ENCODE measurements at regions not wholly inside any gene's neighbourhood (a gene's known extent, or its start where the extent isn't known, plus 50 kb on each side); places are given as distances from the start of the nearest gene placed in this dataset.
"Not testable (repeated sequence)": the region's sequence is repeated elsewhere in the genome, so short reads cannot be mapped to it uniquely, and the experiment has no call there.

GRCh38 chr4:123007679-123008078, 85.3 kb upstream of the NUDT6 start:
- no peaks in the 10 kb centered on the region for H3K9me3 ChIP-seq (ENCODE audit: insufficient read depth, low read length)
- H3K36me3 ChIP-seq (replicated peaks; ENCODE audit: low read depth, low read length), result peaks cover 6% of the 10 kb centered on the region
- no peak overlapping the region for H3K9ac ChIP-seq (ENCODE audit: low read length)
- TF ChIP-seq EZH2phosphoT487 (IDR thresholded peaks at IDR 0.05; ENCODE audit: low read depth) (no peak), CTCF (IDR thresholded peaks at IDR 0.05; ENCODE audit: low read depth, low read length) (no peak)
- no peak overlapping the region for H2AFZ ChIP-seq (ENCODE audit: low read depth, low read length)
- no peak overlapping the region for H3K4me3 ChIP-seq (ENCODE audit: low read length)
- H4K20me1 ChIP-seq (ENCODE audit: insufficient read depth, low read length), result no peaks in the 10 kb centered on the region
- no peaks in the 10 kb centered on the region for H3K27me3 ChIP-seq (ENCODE audit: low read depth, low read length)
- no peaks in the 10 kb centered on the region for H3K79me2 ChIP-seq (ENCODE audit: low read length)
- H3K27ac ChIP-seq (ENCODE audit: low read length), result no peak overlapping the region
- H3K4me2 ChIP-seq (ENCODE audit: low read length), result no peak overlapping the region
- no peaks in the 10 kb centered on the region for H3K4me1 ChIP-seq (ENCODE audit: low read length)

- H3K27me3 ChIP-seq (ENCODE audit: low read depth, low read length); H2AFZ ChIP-seq (ENCODE audit: low read depth, low read length); H3K36me3 ChIP-seq (replicated peaks; ENCODE audit: low read depth, low read length); H3K27ac ChIP-seq (ENCODE audit: low read length); H3K4me2 ChIP-seq (ENCODE audit: low read length); H3K9ac ChIP-seq (ENCODE audit: low read length); H3K4me3 ChIP-seq (ENCODE audit: low read length); H3K79me2 ChIP-seq (ENCODE audit: low read length); H3K9me3 ChIP-seq (ENCODE audit: insufficient read depth, low read length); H3K4me1 ChIP-seq (ENCODE audit: low read length); H4K20me1 ChIP-seq (ENCODE audit: insufficient read depth, low read length): not testable (repeated sequence)
These were observed 90.0 kb upstream of the NUDT6 start for GRCh38 chr4:123012416-123012815.

DNA sequence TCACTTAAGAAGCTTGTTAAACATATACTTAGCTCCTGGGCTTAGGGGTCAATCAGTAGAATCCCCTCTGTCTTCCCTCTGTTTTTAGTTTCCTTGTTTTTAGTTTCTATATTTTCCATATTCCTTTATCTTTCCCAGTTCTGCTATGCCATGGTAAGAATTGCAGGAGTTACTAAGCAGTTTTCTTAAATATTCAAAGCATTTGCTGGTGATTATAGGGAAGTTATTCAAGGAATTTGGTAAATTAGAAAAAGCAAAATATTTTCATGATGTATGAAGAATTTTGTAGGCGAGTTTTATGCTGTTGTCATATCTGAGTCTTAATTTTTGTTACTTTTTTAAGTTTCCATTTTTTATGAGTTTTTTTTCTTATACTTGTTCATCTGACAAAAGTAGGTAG, 91.6 kb upstream of the NUDT6 start:
- H2AFZ ChIP-seq (ENCODE audit: low read depth, low read length), result no peak overlapping the region
- TF ChIP-seq CTCF (IDR thresholded peaks at IDR 0.05; ENCODE audit: low read depth, low read length) (no peak), EZH2phosphoT487 (IDR thresholded peaks at IDR 0.05; ENCODE audit: low read depth) (no peak)
- no peak overlapping the region for H3K4me3 ChIP-seq (ENCODE audit: low read length)
- peaks cover 6% of the 10 kb centered on the region for H3K36me3 ChIP-seq (replicated peaks; ENCODE audit: low read depth, low read length)
- no peaks in the 10 kb centered on the region for H3K27me3 ChIP-seq (ENCODE audit: low read depth, low read length)
- H3K79me2 ChIP-seq (ENCODE audit: low read length), result no peaks in the 10 kb centered on the region
- H3K27ac ChIP-seq (ENCODE audit: low read length), result no peak overlapping the region
- no peak overlapping the region for H3K4me2 ChIP-seq (ENCODE audit: low read length)
- H3K9ac ChIP-seq (ENCODE audit: low read length), result no peak overlapping the region
- H3K9me3 ChIP-seq (ENCODE audit: insufficient read depth, low read length), result no peaks in the 10 kb centered on the region
- H3K4me1 ChIP-seq (ENCODE audit: low read length), result no peaks in the 10 kb centered on the region
- H4K20me1 ChIP-seq (ENCODE audit: insufficient read depth, low read length), result no peaks in the 10 kb centered on the region

- Histone ChIP-seq H4K20me1 (ENCODE audit: insufficient read depth, low read length) (no peaks in the 10 kb centered on the region), H2AFZ (ENCODE audit: low read depth, low read length) (no peak overlapping the region), H3K79me2 (ENCODE audit: low read length) (no peaks in the 10 kb centered on the region), H3K9ac (ENCODE audit: low read length) (no peak overlapping the region), H3K36me3 (replicated peaks; ENCODE audit: low read depth, low read length) (peaks cover 2% of the 10 kb centered on the region), H3K9me3 (ENCODE audit: insufficient read depth, low read length) (no peaks in the 10 kb centered on the region), H3K27me3 (ENCODE audit: low read depth, low read length) (no peaks in the 10 kb centered on the region), H3K4me1 (ENCODE audit: low read length) (no peaks in the 10 kb centered on the region), H3K4me3 (ENCODE audit: low read length) (no peak overlapping the region), H3K27ac (ENCODE audit: low read length) (no peak overlapping the region), H3K4me2 (ENCODE audit: low read length) (no peak overlapping the region)
- no peak for TF ChIP-seq EZH2phosphoT487 (IDR thresholded peaks at IDR 0.05; ENCODE audit: low read depth)
These were observed 94.7 kb upstream of the NUDT6 start for GRCh38 chr4:123017078-123017477.

DNA sequence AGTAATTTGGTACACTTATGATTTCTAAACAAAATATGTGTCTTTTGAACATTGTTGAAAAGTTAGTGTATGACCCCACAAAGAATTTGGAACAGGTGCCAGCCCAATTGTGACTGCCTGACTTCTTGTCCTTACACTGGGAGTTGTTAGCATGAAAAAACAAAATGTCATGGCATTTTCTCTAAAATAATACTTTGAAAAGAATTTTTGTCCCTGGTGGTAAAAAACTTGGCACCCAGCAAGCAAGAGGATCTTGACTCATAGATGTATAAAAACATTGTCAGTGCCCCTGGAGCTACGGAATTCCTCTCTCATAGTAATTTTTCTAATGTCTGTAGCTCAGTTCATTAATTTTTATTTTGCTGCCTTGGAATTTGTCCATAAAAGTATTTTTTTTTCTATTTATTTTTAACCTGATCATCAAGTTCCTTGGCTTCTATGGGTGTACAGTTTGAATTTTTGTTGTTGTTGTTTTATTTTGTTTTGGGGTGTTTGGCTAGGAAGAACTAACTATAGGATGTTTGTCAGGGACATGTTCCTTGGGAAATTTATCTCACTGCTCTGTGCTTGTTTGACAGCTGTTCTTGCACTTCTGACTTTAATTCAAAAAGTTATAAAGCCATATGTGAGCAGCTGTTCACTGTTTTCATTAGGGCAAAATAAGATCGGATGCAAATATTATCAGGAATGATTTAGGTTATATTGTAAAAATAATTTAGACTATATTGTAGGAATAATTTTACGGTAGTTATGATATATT, 95.4 kb upstream of the NUDT6 start:
- H3K4me1 ChIP-seq (ENCODE audit: low read length), result no peaks in the 10 kb centered on the region
- H3K27me3 ChIP-seq (ENCODE audit: low read depth, low read length), result no peaks in the 10 kb centered on the region
- H4K20me1 ChIP-seq (ENCODE audit: insufficient read depth, low read length), result no peaks in the 10 kb centered on the region
- H3K4me2 ChIP-seq (ENCODE audit: low read length), result no peak overlapping the region
- TF ChIP-seq CTCF (IDR thresholded peaks at IDR 0.05; ENCODE audit: low read depth, low read length), result no peak
- no peak overlapping the region for H3K4me3 ChIP-seq (ENCODE audit: low read length)
- no peak overlapping the region for H2AFZ ChIP-seq (ENCODE audit: low read depth, low read length)
- H3K27ac ChIP-seq (ENCODE audit: low read length), result no peak overlapping the region
- H3K9ac ChIP-seq (ENCODE audit: low read length), result no peak overlapping the region
- no peaks in the 10 kb centered on the region for H3K9me3 ChIP-seq (ENCODE audit: insufficient read depth, low read length)
- H3K36me3 ChIP-seq (replicated peaks; ENCODE audit: low read depth, low read length), result peaks cover 2% of the 10 kb centered on the region
- H3K79me2 ChIP-seq (ENCODE audit: low read length), result no peaks in the 10 kb centered on the region
